K562 (cell line): ENCODE measurements at regions not wholly inside any gene's neighbourhood (a gene's known extent, or its start where the extent isn't known, plus 50 kb on each side); places are given as distances from the start of the nearest gene placed in this dataset.

Source experiments
- ATAC-seq: fragments of 200-7000 bp; cut with Tn5 transposase; 3 replicates; pipeline ENCODE4 v1.9.1; 2020; ENCODE audit warnings: moderate library complexity
- BruUV-seq: library from RNA; stranded (reverse); fragments of 400-500 nt; replicated peaks from 2 replicates; lab custom pipeline; 2021; lab: Mats Ljungman, UMichigan
- CTCF ChIA-PET: fragments of 300-600 bp; formaldehyde crosslinking; extraction: SDS; loops from one replicate; lab custom pipeline; 2021; ENCODE audit warnings: low intra/inter-chr PET ratio; lab: Yijun Ruan, JAX
- POLR2A ChIA-PET: fragments of 300-600, 350-650 bp; sonication (Branson Sonifier 250); formaldehyde crosslinking; extraction: SDS; loops from one replicate; lab custom pipeline; 2021; ENCODE audit warnings: antibody characterized with exemption, inconsistent platforms; lab: Yijun Ruan, JAX
- DNase-seq, 4 experiments: peaks; one replicate each; pipeline versions ENCODE4 v3.0.0 to v3.0.0-alpha.2; 2011 to 2018; ENCODE audit warnings: low spot score in 3 of 4, mixed read lengths in 3 of 4; ENCODE audit errors: extremely low read depth in 1 of 4
- FAIRE-seq: peaks from 2 replicates; lab custom pipeline; 2011; peaks lifted over from hg19 to GRCh38; lab: Jason Lieb, UNC
- H2AFZ ChIP-seq: 2 replicates; pipeline ENCODE4 v1.6.0; 2011; ENCODE audit warnings: low read depth, low read length, control low read depth, inconsistent platforms
- H3K27ac ChIP-seq: fragments of 200-600 bp; 3 replicates; pipeline ENCODE4 v1.8.0; 2011; ENCODE audit warnings: low read depth, mild to moderate bottlenecking, control low read depth, inconsistent platforms, low read length, moderate library complexity, mixed read lengths; ENCODE audit errors: extremely low read depth
- H3K27me3 ChIP-seq, 2 experiments: fragments of 300-600 bp in 1 of 2; 2 replicates in 1 of 2; 3 replicates in 1 of 2; pipeline versions ENCODE4 v1.6.0 to v1.8.0; 2011; ENCODE audit warnings: inconsistent platforms in 2 of 2, low read length in 2 of 2, mild to moderate bottlenecking in 1 of 2, mixed read lengths in 1 of 2, moderate library complexity in 1 of 2; ENCODE audit not compliant: control insufficient read depth in 2 of 2, insufficient read depth in 2 of 2
- H3K36me3 ChIP-seq: fragments of 300-600 bp; 3 replicates; pipeline ENCODE4 v1.8.0; 2011; ENCODE audit warnings: mild to moderate bottlenecking, low read length, inconsistent platforms; ENCODE audit not compliant: control insufficient read depth, insufficient read depth
- H3K4me1 ChIP-seq, 2 experiments: fragments of 200-600 bp in 1 of 2; replicated peaks in 1 of 2; 2 replicates in 1 of 2; 3 replicates in 1 of 2; pipeline versions ENCODE4 v1.5.1 to v1.8.0; 2011; ENCODE audit warnings: inconsistent platforms in 2 of 2, low read length in 2 of 2, mild to moderate bottlenecking in 1 of 2, mixed read lengths in 1 of 2, moderate library complexity in 1 of 2; ENCODE audit not compliant: control insufficient read depth in 2 of 2, insufficient read depth in 2 of 2
- H3K4me2 ChIP-seq: 2 replicates; pipeline ENCODE4 v1.6.1; 2011; ENCODE audit warnings: low read length, control low read depth, inconsistent platforms, mixed read lengths; ENCODE audit not compliant: insufficient read depth
- H3K4me3 ChIP-seq: fragments of 200-600 bp; sonication (generic), shearing (Covaris generic); 2 replicates; pipeline ENCODE4 v1.5.1; 2016; ENCODE audit warnings: control low read depth, inconsistent platforms
- H3K79me2 ChIP-seq: fragments of 200-600 bp; 3 replicates; pipeline ENCODE4 v1.8.0; 2011; ENCODE audit warnings: low read length, inconsistent platforms; ENCODE audit not compliant: control insufficient read depth, insufficient read depth
- H3K9ac ChIP-seq, 2 experiments: 2 replicates each; pipeline versions ENCODE4 v1.6.0 to v1.6.1; 2011; ENCODE audit warnings: low read depth in 2 of 2, low read length in 2 of 2, control low read depth in 1 of 2, inconsistent platforms in 1 of 2, mild to moderate bottlenecking in 1 of 2, mixed read lengths in 1 of 2; ENCODE audit not compliant: insufficient read depth in 1 of 2
- H3K9me1 ChIP-seq: one replicate; pipeline ENCODE4 v1.6.0; 2011; ENCODE audit warnings: inconsistent platforms, mild to moderate bottlenecking, low read length, moderate library complexity; ENCODE audit not compliant: control insufficient read depth, insufficient read depth
- H3K9me3 ChIP-seq: replicated peaks from 2 replicates; pipeline ENCODE4 v1.5.1; 2011; ENCODE audit warnings: low read depth, low read length, inconsistent platforms; ENCODE audit not compliant: control insufficient read depth, insufficient read depth
- H4K20me1 ChIP-seq: replicated peaks from 2 replicates; pipeline ENCODE4 v1.6.1; 2011; ENCODE audit warnings: low read length, inconsistent platforms, mixed read lengths; ENCODE audit not compliant: control insufficient read depth, insufficient read depth
- BCOR ChIP-seq: fragments of 450-650 bp; IDR thresholded peaks from 2 replicates; pipeline ENCODE4 v1.6.1; 2016
- BRD9 ChIP-seq: fragments of 450-650 bp; IDR thresholded peaks from 2 replicates; pipeline ENCODE4 v1.6.1; 2018; ENCODE audit warnings: low read depth; ENCODE audit not compliant: partially characterized antibody
- CHAMP1 ChIP-seq: fragments of 450-650 bp; IDR thresholded peaks from 2 replicates; pipeline ENCODE4 v1.6.1; 2016; ENCODE audit warnings: mild to moderate bottlenecking
- ESRRB ChIP-seq: fragments of 250-450 bp; sonication (Bioruptor Pico); IDR thresholded peaks from 2 replicates; pipeline ENCODE4 v1.5.0; 2020; ENCODE audit warnings: mild to moderate bottlenecking, moderate library complexity, borderline replicate concordance
- GTF2F1 ChIP-seq: IDR thresholded peaks from 2 replicates; pipeline ENCODE4 v1.6.1; 2011; ENCODE audit warnings: low read depth, low read length, improper control_type of control experiment
- HDAC8 ChIP-seq: fragments of 450-650 bp; IDR thresholded peaks from 2 replicates; pipeline ENCODE4 v1.6.1; 2016; ENCODE audit warnings: mild to moderate bottlenecking, missing genetic modification characterization, moderate library complexity, missing compliant biosample characterization
- PHF20 ChIP-seq: fragments of 450-650 bp; IDR thresholded peaks from 2 replicates; pipeline ENCODE4 v1.6.1; 2018; ENCODE audit not compliant: partially characterized antibody
- RAD51 ChIP-seq: fragments of 450-650 bp; IDR thresholded peaks from 2 replicates; pipeline ENCODE4 v1.7.1; 2016; ENCODE audit warnings: low read depth, mild to moderate bottlenecking, borderline replicate concordance
- RBM15 ChIP-seq: fragments of 200-400 bp; formaldehyde crosslinking; IDR thresholded peaks from 2 replicates; pipeline ENCODE4 v1.6.1; 2018; ENCODE audit warnings: mild to moderate bottlenecking, low read length, moderate library complexity; ENCODE audit not compliant: insufficient read depth
- RHOXF2B ChIP-seq: fragments of 250-450 bp; sonication (Bioruptor Pico); conservative IDR thresholded peaks from 2 replicates; pipeline ENCODE4 v1.5.1; 2021
- SIN3B ChIP-seq: fragments of 450-650 bp; IDR thresholded peaks from 2 replicates; pipeline ENCODE4 v1.6.1; 2017; ENCODE audit warnings: low read depth, mild to moderate bottlenecking, moderate library complexity
- SRSF9 ChIP-seq: fragments of 200-400 bp; formaldehyde crosslinking; IDR thresholded peaks from 2 replicates; pipeline ENCODE4 v1.6.1; 2017; ENCODE audit warnings: low read depth, low read length, borderline replicate concordance
- ZC3H11A ChIP-seq: IDR thresholded peaks from 2 replicates; pipeline ENCODE4 v1.6.1; 2012; ENCODE audit warnings: low read depth, low read length, improper control_type of control experiment
- ZNF217 ChIP-seq: sonication (generic); formaldehyde crosslinking; IDR thresholded peaks from 2 replicates; pipeline ENCODE4 v1.8.0; 2022; ENCODE audit warnings: mild to moderate bottlenecking, missing genetic modification reagents
- WGBS: fragments of 100-300 bp; shearing (Covaris generic); methylation state at CpG from one replicate; pipeline ENCODE4 v1.1.6; 2016; ENCODE audit warnings: low coverage, mixed read lengths; ENCODE audit not compliant: insufficient coverage; ENCODE audit errors: missing lambda C conversion rate; 5-methylcytosine and 5-hydroxymethylcytosine counted together
- in situ Hi-C: fragments of 300-500 bp; cut with MboI; formaldehyde crosslinking; loops from 4 replicates; pipeline ENCODE4 v1.15.0; 2018; ENCODE audit warnings: inconsistent platforms, mixed read lengths
- intact Hi-C: fragments of 100-400 bp; cut with micrococcal nuclease; formaldehyde crosslinking; loops from 2 replicates; pipeline ENCODE4 v1.14.2; 2022
- TF ChIP-seq, protein P1 (sequence below): fragments of 200-800 bp; sonication (Bioruptor generic); IDR thresholded peaks from 2 replicates; pipeline ENCODE4 v1.6.1; 2017; ENCODE audit warnings: missing genetic modification characterization, missing compliant biosample characterization

DNA sequence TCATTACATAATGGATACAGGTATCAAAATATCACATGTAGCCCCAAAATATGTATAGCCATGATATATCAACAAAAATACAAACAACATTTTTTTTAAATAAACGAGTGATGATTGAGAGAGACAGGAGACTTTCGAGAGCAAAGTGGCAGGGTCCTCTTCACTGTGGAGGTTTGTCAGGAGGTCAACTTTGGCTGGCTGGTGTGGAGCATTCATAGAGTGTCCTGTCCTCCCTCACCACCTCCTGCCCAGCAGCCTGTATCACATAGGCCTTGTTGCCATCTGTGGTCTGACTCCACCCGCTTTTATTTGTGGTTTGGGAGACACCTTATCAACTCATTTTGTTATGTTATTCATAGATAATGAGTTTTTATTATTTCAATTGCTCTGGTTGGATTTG lies 206.9 kb downstream of the SYK start:
- Histone ChIP-seq H4K20me1 (no peaks in the 10 kb centered on the region), H3K9ac (no peak overlapping the region), H3K9me1 (no peaks in the 10 kb centered on the region), H3K4me2 (no peak overlapping the region), H3K9me3 (no peaks in the 10 kb centered on the region), H3K27ac (no peak overlapping the region), H3K4me1 (no peaks in the 10 kb centered on the region; a peak in 1 of 5 replicates), H3K79me2 (no peaks in the 10 kb centered on the region), H3K36me3 (no peaks in the 10 kb centered on the region), H3K27me3 (peaks cover 0 to 13% of the 10 kb centered on the region in 2 experiments; a peak in 2 of 5 replicates), H3K4me3 (no peak overlapping the region), H2AFZ (no peak overlapping the region)
- POLR2A ChIA-PET = no interaction called here
- FAIRE-seq (no peak), ATAC-seq (no peak), DNase-seq (no peak)
- BruUV-seq = no TSS peak
- intact Hi-C loops (no loop called here), in situ Hi-C loops (no loop called here)
- TF ChIP-seq BRD9 = no peak
- no peak for TF ChIP-seq ZC3H11A
- no peak for TF ChIP-seq SIN3B
- TF ChIP-seq BCOR = no peak
- TF ChIP-seq HDAC8 (tag) = no peak
- 0% methylated on average over 3 of the region's 3 CpGs for WGBS
- CTCF ChIA-PET = no interaction called here

DNA sequence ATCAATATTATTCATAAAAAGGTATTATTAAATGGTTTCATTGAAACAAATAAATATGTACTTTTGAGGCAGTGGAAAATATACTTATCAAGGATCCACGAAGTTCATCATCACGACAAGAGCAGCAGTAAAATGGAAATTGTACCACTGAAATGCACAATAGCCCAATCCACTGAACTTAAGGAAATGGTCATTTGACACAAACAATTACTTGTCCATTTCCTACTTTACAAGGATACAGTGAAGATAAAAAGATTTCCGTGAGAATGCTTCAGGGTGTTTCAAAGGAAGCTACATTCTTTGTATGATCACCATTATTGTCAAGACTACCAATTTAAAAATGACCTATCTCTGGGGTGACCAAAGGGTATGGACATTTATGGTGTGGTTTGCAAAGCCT lies 210.3 kb downstream of the SYK start:
- no TSS peak for BruUV-seq
- intact Hi-C loops (no loop called here), in situ Hi-C loops (no loop called here)
- Histone ChIP-seq H3K27me3 (no peaks in the 10 kb centered on the region), H3K9me3 (no peaks in the 10 kb centered on the region), H3K9ac (no peak overlapping the region), H3K4me2 (no peak overlapping the region), H3K36me3 (no peaks in the 10 kb centered on the region), H3K27ac (no peak overlapping the region), H2AFZ (no peak overlapping the region), H3K4me1 (no peaks in the 10 kb centered on the region), H3K79me2 (no peaks in the 10 kb centered on the region), H3K9me1 (no peaks in the 10 kb centered on the region), H3K4me3 (no peak overlapping the region), H4K20me1 (no peaks in the 10 kb centered on the region)
- WGBS = 0% methylated on average over 3 of the region's 3 CpGs
- CTCF ChIA-PET = no interaction called here
- no peak for FAIRE-seq
- no peak for ATAC-seq
- no peak for DNase-seq
- POLR2A ChIA-PET = no interaction called here
- TF ChIP-seq, protein P1, sequence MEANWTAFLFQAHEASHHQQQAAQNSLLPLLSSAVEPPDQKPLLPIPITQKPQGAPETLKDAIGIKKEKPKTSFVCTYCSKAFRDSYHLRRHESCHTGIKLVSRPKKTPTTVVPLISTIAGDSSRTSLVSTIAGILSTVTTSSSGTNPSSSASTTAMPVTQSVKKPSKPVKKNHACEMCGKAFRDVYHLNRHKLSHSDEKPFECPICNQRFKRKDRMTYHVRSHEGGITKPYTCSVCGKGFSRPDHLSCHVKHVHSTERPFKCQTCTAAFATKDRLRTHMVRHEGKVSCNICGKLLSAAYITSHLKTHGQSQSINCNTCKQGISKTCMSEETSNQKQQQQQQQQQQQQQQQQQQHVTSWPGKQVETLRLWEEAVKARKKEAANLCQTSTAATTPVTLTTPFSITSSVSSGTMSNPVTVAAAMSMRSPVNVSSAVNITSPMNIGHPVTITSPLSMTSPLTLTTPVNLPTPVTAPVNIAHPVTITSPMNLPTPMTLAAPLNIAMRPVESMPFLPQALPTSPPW (CRISPR knock-in tag) = no peak
- TF ChIP-seq RBM15 (no peak), PHF20 (no peak), SRSF9 (no peak), CHAMP1 (no peak), ZNF217 (CRISPR knock-in tag) (no peak), ESRRB (CRISPR knock-in tag) (no peak), GTF2F1 (no peak), RHOXF2B (CRISPR knock-in tag) (no peak), RAD51 (no peak)
